ENCODE measurements at regions not wholly inside any gene's neighbourhood (a gene's known extent, or its start where the extent isn't known, plus 50 kb on each side); places are given as distances from the start of the nearest gene placed in this dataset.

GRCh38 chr11:44675906-44676305 lies 50.9 kb upstream of the TSPAN18 start:
- Histone ChIP-seq H3K4me3 (replicated peaks; ENCODE audit: insufficient read depth, low read length) (no peak overlapping the region), H3K27me3 (ENCODE audit: insufficient read depth, poor library complexity, severe bottlenecking) (no peaks in the 10 kb centered on the region), H3K27ac (replicated peaks) (no peak overlapping the region)
- TF ChIP-seq REST (IDR thresholded peaks at IDR 0.05; ENCODE audit: insufficient replicate concordance, low read depth) = no peak
- TF ChIP-seq SPI1 (IDR thresholded peaks at IDR 0.05; ENCODE audit: borderline replicate concordance, low read depth) = no peak
- no peak for TF ChIP-seq POLR2AphosphoS5 (IDR thresholded peaks at IDR 0.05; ENCODE audit: low read depth)
- TF ChIP-seq CTCF (IDR thresholded peaks at IDR 0.05; ENCODE audit: insufficient read depth, low read length) = no peak
- TF ChIP-seq GABPA (IDR thresholded peaks at IDR 0.05; ENCODE audit: low read depth) = no peak
- DNase-seq (ENCODE audit: low read depth in 1 of 2, low spot score in 1 of 2) = no peak
